Fibroblast of mammary gland (primary cell): ENCODE measurements at regions not wholly inside any gene's neighbourhood (a gene's known extent, or its start where the extent isn't known, plus 50 kb on each side); places are given as distances from the start of the nearest gene placed in this dataset.
A peak's percentile ranks its signal among the peaks of the same experiment; 100 is the strongest.
"Not testable (repeated sequence)": the region's sequence is repeated elsewhere in the genome, so short reads cannot be mapped to it uniquely, and the experiment has no call there.

Experiments used
- DNase-seq: peaks from one replicate; pipeline ENCODE4 v3.0.0-alpha.2; 2010; ENCODE audit warnings: low read depth
- H3K4me3 ChIP-seq: 2 replicates; pipeline ENCODE4 v1.5.1; 2011; ENCODE audit warnings: low read depth, mild to moderate bottlenecking, low read length, moderate library complexity; ENCODE audit not compliant: control insufficient read depth
- CTCF ChIP-seq: conservative IDR thresholded peaks from 2 replicates; pipeline ENCODE4 v1.5.1; 2011; ENCODE audit warnings: low read depth, low read length, inconsistent platforms; ENCODE audit not compliant: control insufficient read depth, insufficient read depth

- no peak for DNase-seq
- TF ChIP-seq CTCF: no peak
- H3K4me3 ChIP-seq: no peak overlapping the region
Measured at GRCh38 chr6:78363688-78364087, 503.7 kb upstream of the IRAK1BP1 start.

DNA sequence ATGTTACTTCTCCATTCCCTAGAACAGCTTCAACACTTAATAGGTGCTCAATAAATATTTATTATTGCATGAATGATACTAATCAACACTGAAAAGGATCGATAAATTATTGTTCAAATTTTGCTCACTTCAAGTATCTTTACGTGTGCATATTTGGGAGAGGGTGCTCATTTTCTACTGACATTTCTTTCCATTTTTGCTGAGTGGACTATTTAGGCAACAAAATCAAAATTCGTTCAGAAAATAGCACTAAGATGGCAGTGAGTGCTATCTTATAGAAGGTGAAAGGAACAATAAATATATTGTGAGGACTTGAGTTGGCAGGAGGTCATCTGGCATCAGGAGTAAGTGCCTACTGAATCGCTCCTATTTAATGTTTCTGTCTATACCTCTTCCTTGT lies 501.9 kb upstream of the IRAK1BP1 start:
- no peak for DNase-seq
- no peak overlapping the region for H3K4me3 ChIP-seq

GRCh38 chr6:78377056-78377455 lies 490.3 kb upstream of the IRAK1BP1 start:
- DNase-seq: no peak
- no peak overlapping the region for H3K4me3 ChIP-seq
- no peak for TF ChIP-seq CTCF

More for the DNA sequence above, 501.9 kb upstream of the IRAK1BP1 start:
- TF ChIP-seq CTCF: no peak

GRCh38 chr6:78379982-78380381 lies 487.4 kb upstream of the IRAK1BP1 start:
- no peak for TF ChIP-seq CTCF
- DNase-seq: no peak
- H3K4me3 ChIP-seq: no peak overlapping the region

GRCh38 chr6:78380541-78380940 lies 486.8 kb upstream of the IRAK1BP1 start:
- no peak for DNase-seq
- no peak for TF ChIP-seq CTCF
- H3K4me3 ChIP-seq: no peak overlapping the region

DNA sequence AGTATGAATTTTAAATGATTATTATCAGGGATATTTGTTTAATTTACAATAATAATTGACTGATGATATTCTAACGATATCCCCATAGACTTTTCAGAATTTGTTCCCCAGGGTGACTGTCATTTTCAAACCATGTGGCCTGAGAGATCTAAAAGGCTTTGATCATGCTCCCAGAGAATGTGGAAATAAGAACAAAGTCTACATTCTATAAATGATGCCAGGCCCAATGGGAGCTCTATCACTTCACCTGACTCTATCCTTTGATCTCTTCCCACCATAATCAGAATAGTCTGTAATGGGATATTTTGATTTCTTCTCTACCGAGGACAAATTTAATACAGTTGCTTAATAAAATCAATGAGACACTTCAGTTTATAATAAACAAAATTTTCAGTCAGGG lies 483.4 kb upstream of the IRAK1BP1 start:
- H3K4me3 ChIP-seq: no peak overlapping the region
- TF ChIP-seq CTCF: no peak
- DNase-seq: no peak

- H3K4me3 ChIP-seq, DNase-seq: not testable (repeated sequence)
Measured at GRCh38 chr6:78386854-78387253, 480.5 kb upstream of the IRAK1BP1 start.

DNA sequence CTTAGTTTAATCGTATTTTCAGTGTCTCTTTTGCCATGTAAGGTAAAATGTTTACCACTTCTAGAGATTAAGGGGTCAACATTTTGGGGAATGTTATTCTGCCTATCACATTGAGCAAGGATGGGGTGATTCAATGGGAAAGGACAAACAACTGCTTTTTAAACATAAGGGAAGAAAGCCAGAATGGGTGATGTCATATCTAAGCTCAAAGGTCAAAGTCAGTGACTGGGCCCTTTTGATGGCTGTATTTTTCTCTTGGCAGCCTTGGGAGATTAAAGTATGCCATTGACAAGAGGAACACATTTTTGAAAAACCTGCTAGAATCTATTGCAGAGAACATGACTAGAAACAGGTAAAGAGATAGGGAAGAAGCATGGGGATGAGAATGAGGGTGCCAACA lies 477.3 kb upstream of the IRAK1BP1 start:
- peak; percentile 0 for DNase-seq
- TF ChIP-seq CTCF: no peak

More for the DNA sequence above, 477.3 kb upstream of the IRAK1BP1 start:
- H3K4me3 ChIP-seq: no peak overlapping the region
